Stimulated activated CD8-positive, alpha-beta memory T cell treated with anti-CD3 and anti-CD28 coated beads, Interleukin-2, amount 100 ng/mL, for 1 hour (primary cell): ENCODE measurements at regions not wholly inside any gene's neighbourhood (a gene's known extent, or its start where the extent isn't known, plus 50 kb on each side); places are given as distances from the start of the nearest gene placed in this dataset.

ENCODE experiments used
- DNase-seq, 2 donors: peaks; one replicate each; pipeline ENCODE4 v3.0.0-alpha.2; 2020; ENCODE audit warnings: low read depth in 2 of 2

DNA sequence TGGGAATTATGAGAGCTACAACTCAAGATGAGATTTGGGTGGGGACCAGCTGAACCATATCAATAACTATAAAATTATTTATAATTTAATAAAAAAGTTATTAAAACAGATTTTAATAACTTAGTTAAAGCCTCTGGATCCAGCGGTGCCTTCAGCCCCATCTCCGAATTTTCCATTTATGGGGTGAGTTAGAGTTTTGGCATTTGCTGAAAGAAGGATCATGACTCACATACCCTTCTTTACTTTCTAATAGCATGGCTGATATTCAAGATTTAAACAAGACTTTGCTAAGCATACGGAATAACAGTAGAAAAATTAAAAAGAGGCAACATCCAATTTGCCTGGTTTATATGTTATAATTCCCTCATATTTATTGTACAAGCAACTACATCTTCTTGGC lies 94.5 kb downstream of the RDH14 start:
- DNase-seq, result no peak

DNA sequence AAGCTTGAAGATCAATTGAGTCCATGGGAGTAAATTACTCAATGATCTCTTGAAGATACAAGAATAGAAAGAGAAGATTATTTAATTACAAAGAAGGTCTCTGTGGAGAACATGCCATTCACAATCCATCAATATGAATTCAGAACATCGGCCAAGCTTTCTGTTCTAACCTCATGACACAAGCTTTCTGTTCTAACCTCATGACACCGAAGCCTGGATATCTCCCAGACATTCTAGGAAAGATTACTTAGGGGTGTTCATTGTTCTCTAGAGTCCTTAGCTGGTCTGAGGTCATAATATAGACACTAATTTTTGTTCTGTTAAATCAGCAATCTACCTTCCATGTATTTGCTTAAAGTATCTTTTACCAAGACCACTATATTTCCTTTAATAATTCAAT lies 95.5 kb downstream of the RDH14 start:
- DNase-seq, result no peak

GRCh38 chr2:18456026-18456425 lies 104.4 kb downstream of the RDH14 start:
- no peak for DNase-seq

GRCh38 chr2:18455236-18455862 lies 105.1 kb downstream of the RDH14 start:
- DNase-seq, result no peak

- DNase-seq, result no peak
Measured at GRCh38 chr2:18454692-18455235, 105.7 kb downstream of the RDH14 start.

GRCh38 chr2:18446715-18447114 lies 113.7 kb downstream of the RDH14 start:
- no peak for DNase-seq

DNA sequence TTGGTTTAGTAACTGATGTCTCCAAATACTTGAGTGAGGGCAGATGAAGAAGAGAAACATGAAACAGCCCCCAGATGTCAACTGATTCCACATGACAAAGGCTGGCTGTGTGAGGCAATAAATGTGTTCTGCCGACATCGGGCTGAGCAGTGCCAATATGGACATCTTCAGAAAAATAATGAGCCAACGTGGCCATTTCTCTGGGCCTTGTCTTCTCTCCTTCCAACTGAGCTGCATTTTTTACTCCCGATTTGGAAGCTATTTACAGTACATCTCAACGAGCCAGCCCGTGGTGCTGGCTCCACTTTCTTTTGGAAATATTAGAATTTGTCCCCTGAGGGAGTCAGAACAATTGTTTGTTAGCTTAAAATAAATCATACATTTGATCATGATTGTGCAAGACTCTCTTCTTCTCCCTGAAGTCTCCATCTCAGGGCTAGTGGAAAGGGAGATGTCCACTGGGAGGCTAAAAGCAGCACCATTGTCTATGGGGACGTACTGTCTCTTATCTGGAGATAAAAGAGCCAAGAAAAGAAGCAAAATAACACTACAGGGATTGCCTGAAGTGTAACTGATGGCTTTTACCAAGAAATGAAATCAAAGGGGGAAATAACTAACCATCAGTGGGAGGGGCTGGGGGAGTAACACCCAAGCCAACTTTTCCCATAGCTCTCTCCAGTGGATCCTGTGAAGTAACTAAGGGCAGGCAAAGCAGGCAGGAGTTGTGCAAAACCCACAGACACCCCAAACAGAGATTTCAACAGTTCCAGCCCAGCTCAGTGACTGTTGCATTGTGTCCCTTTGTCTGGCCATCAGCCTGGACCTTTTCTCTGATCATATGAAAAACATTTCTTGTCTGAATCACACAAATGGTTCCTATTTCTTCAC lies 114.8 kb downstream of the RDH14 start:
- DNase-seq, result no peak

GRCh38 chr2:18444806-18445205 lies 115.6 kb downstream of the RDH14 start:
- DNase-seq, result no peak

- DNase-seq, result no peak
Measured at GRCh38 chr2:18441583-18441982, 118.9 kb downstream of the RDH14 start.

DNA sequence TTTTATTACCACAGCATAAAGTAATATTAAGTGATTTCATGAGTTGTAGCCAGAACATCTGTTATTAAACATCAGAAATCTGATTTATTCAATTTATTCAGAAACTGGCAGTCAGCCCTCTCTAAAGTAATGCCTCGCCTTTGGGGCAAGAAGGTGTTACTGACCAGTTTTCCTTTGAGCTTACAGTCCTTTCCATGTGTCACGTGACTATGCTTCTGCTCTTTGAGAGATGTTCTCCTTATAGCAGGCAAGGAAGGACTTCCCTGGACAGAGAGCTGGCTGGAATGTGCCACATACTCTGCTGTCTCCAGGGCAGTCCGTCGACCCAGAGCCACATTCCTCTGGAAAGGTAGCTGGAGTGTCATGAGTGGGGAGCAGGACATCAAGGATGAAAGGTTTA lies 119.7 kb downstream of the RDH14 start:
- DNase-seq, result no peak

- no peak for DNase-seq
Measured at GRCh38 chr2:18440141-18440661, 120.3 kb downstream of the RDH14 start.

DNA sequence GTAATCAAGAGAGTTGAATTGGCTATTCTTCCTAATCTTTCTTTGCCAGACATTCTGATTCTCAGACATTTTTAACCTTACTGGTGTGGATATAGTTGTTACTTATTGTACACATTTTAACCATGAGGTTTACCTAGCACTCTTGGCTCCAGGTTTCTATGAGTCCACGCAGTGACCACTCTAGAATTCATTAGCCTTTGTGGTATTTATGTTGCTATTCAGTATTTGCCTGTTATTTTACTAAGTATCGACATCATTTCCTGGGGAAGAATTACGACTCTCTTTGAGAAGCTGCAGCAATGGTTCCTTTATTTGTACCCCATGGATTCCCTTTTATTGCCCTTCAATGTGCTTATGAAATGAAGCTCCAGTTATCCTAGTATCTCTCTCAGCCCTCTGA lies 120.7 kb downstream of the RDH14 start:
- DNase-seq, result no peak

DNA sequence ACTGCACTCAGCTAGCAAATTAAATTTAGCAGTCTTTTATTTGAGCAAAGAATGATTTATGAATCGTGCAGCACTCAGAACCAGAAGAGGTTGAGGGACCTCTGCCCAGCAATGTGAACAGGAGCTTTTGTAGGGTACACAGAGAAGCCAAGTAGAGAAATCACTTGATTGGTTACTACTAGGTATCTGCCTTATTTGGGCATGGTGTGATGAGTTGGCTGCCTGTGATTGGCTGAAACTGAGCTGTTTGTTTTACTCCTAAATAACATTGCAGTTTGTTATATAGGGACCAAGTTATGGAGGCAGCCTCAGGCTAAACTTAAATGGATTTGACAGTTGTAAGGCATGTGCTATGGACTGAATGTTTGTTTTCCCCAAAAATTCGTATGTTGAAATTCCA lies 122.5 kb downstream of the RDH14 start:
- no peak for DNase-seq

DNA sequence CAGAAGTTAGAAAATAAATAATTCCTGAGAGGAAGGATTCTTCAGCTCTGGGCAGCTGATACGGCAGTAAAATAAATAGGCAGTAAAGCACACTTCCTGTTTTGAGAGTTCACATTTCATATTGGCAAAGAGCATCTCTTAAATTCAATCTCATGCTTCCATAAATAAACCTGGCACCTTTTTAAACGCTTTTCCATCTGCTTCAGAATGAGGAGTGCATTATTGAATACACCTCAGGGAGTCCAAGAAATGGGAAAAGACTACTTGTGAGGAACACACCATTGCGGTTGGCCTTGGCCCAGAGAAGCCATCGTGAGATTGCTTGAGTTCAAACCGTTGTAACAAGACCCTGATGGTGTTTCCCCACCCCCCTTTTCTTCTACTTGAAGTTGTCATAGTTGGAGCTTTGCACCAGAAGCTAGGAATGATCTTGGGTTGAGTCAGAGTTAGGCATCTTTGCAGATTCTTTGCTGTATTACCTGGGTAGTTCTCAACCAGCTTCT lies 123.9 kb downstream of the RDH14 start:
- no peak for DNase-seq

- DNase-seq, result no peak
Measured at GRCh38 chr2:18435426-18436037, 124.9 kb downstream of the RDH14 start.

DNA sequence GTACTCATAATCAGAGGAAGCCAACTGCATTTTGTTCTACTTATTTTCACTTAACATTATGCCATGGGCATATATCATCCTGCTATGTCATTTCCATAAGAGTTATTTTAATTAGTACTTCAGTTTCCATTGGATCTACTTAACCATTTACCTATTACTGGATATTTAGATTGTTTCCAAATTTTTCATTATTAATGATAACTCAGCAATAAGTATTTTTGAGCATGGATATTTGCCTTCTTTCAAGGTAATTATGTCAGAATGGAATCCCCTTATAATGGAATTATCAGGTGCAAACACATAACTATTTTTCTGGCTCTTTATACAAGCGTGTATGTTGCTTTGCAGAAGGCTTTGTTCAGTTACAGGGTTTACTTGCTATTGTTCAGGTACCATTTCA lies 126.6 kb downstream of the RDH14 start:
- no peak for DNase-seq

DNA sequence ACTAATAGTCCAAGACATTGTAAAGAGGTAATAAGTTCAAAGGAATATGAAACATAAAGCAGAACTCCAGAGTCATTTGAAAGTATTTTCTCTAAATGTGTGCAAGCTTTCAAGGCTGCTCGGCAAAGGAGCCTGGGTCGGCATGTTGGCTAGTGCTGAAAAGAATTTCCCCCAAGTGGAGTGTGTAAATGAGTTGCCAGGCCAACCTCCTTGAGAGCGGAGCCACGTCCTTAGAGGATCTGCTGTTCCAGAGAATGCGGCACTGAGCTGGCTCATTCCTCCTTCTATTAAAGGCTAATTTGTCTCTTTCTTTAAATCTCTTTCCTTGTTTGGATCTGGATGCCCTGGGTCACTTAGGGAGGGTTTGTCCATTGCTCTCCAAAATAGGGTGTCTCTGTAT lies 127.5 kb downstream of the RDH14 start:
- DNase-seq, result no peak

GRCh38 chr2:18430996-18431748 lies 129.3 kb downstream of the RDH14 start:
- DNase-seq, result no peak

DNA sequence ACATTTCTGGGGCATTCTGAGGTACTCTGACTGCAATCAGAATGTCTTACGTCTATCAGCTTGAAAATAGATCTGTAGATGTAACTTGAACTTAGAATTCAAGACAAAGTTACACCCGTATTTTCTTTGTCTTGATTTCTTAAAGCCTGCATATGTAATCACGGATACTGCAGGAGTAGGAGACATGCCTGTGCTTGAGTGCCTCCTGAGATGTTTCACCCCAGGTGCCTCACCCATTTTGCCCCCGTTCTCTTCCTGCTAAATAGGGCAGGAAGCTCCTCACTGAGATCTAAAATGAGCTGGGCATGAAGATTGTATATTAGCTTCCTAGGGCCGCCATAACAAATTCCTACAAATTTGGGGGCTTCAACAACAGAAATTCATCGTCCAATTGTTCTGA lies 131.9 kb downstream of the RDH14 start:
- no peak for DNase-seq

- no peak for DNase-seq
Measured at GRCh38 chr2:18427762-18428161, 132.7 kb downstream of the RDH14 start.

DNA sequence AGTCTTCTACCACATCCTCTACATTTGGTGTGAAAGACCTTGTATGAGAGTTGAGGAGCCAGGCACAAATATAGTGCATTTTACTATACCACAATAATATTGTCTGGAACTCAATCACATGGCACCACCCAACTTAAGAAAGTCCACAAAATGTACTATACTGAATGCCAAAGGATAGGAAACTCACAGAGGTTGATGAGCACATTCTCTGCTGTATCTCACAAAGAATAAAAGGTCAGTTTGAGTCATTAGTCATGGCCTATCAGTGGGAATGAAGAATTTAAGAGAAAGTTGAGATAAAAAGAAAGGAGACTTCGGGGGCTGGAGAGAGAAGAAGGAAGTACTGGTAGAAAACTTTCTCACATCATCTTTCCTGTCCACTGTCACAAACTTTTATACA lies 134.3 kb downstream of the RDH14 start:
- no peak for DNase-seq
